ENCODE measurements at regions not wholly inside any gene's neighbourhood (a gene's known extent, or its start where the extent isn't known, plus 50 kb on each side); places are given as distances from the start of the nearest gene placed in this dataset.

DNA sequence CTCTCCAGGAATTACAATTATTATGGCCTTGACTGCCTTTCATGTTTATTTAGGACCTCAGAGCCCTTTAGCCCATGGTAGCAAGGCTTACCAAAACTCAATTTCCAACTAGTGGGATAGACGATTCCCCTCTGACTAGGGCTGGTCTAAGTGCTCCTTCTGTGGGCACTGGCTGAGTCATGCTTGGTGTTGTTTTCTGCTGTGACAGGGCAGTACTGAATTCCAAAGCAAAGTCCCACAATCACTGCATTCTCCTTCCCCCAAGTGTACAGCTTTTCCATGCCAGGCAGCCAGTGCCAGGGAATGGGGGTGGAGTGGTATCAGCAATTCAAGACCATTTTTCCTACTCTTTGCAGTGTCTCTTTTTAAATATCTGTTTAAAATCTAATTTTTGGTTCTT is 509.0 kb upstream of the NECTIN3 start:
- no TSS peak for BruUV-seq (replicated peaks)
- DNase-seq (ENCODE audit: low spot score): no peak
- H4K20me1 ChIP-seq (ENCODE audit: insufficient read depth, low read length): no peaks in the 10 kb centered on the region
- ChIA-PET CTCF (ENCODE audit: unreplicated experiment) (no interaction called here), POLR2A (no interaction called here)
- H3K4me2 ChIP-seq (ENCODE audit: low read length): no peak overlapping the region
- no peaks in the 10 kb centered on the region for H3K79me2 ChIP-seq (ENCODE audit: insufficient read depth, low read depth, low read length)
- no peaks in the 10 kb centered on the region for H3K4me1 ChIP-seq (ENCODE audit: insufficient read depth, low read length, poor library complexity, severe bottlenecking)
- no peak overlapping the region for H3K4me3 ChIP-seq (ENCODE audit: low read depth, low read length, poor library complexity, severe bottlenecking)
- intact Hi-C loops (cut with micrococcal nuclease; ENCODE audit: unreplicated experiment): no loop called here
- H3K27ac ChIP-seq (ENCODE audit: low read depth, low read length, poor library complexity, severe bottlenecking): no peak overlapping the region
- H3K9me2 ChIP-seq (ENCODE audit: insufficient read depth, low read length): no peaks in the 10 kb centered on the region
- no peak overlapping the region for H2AFZ ChIP-seq (ENCODE audit: low read length)
- no peaks in the 10 kb centered on the region for H3K36me3 ChIP-seq (ENCODE audit: insufficient read depth, low read length)
- no peaks in the 10 kb centered on the region for H3K9me3 ChIP-seq (ENCODE audit: low read length)
- TF ChIP-seq EZH2phosphoT487 (IDR thresholded peaks at IDR 0.05; ENCODE audit: borderline replicate concordance, low read depth, low read length): no peak
- TF ChIP-seq, protein P1, sequence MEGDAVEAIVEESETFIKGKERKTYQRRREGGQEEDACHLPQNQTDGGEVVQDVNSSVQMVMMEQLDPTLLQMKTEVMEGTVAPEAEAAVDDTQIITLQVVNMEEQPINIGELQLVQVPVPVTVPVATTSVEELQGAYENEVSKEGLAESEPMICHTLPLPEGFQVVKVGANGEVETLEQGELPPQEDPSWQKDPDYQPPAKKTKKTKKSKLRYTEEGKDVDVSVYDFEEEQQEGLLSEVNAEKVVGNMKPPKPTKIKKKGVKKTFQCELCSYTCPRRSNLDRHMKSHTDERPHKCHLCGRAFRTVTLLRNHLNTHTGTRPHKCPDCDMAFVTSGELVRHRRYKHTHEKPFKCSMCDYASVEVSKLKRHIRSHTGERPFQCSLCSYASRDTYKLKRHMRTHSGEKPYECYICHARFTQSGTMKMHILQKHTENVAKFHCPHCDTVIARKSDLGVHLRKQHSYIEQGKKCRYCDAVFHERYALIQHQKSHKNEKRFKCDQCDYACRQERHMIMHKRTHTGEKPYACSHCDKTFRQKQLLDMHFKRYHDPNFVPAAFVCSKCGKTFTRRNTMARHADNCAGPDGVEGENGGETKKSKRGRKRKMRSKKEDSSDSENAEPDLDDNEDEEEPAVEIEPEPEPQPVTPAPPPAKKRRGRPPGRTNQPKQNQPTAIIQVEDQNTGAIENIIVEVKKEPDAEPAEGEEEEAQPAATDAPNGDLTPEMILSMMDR (conservative IDR thresholded peaks at IDR 0.05; ENCODE audit: low read length): no peak

DNA sequence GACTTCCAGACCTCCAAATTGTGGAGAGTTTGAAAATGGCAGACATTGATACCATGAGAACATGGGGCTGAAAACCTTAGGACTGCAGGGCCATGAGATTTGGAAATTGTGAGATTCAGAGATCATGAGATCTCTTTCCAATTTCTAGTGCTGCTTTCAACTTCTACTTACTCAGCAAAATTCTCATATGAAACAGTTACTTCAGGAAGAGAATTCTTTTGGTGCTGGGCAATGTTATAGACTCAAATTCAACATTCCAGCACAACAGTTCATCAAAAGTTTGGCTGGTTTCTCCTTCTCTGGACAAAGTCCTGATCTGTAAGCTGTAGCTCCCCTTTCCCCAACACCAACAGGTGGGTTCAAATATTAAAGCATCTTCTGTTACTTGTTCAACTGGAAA is 506.9 kb upstream of the NECTIN3 start:
- Histone ChIP-seq H3K4me3 (ENCODE audit: low read depth, low read length, poor library complexity, severe bottlenecking) (no peak overlapping the region), H3K9me3 (ENCODE audit: low read length) (no peaks in the 10 kb centered on the region), H4K20me1 (ENCODE audit: insufficient read depth, low read length) (no peaks in the 10 kb centered on the region), H3K36me3 (ENCODE audit: insufficient read depth, low read length) (no peaks in the 10 kb centered on the region), H3K79me2 (ENCODE audit: insufficient read depth, low read depth, low read length) (no peaks in the 10 kb centered on the region), H3K27ac (ENCODE audit: low read depth, low read length, poor library complexity, severe bottlenecking) (no peak overlapping the region), H3K4me2 (ENCODE audit: low read length) (no peak overlapping the region), H2AFZ (ENCODE audit: low read length) (no peak overlapping the region), H3K4me1 (ENCODE audit: insufficient read depth, low read length, poor library complexity, severe bottlenecking) (no peaks in the 10 kb centered on the region), H3K9me2 (ENCODE audit: insufficient read depth, low read length) (no peaks in the 10 kb centered on the region)
- POLR2A ChIA-PET: no interaction called here
- intact Hi-C loops (cut with micrococcal nuclease; ENCODE audit: unreplicated experiment): no loop called here
- BruUV-seq (replicated peaks): no TSS peak
- DNase-seq (ENCODE audit: low spot score): no peak
- CTCF ChIA-PET (ENCODE audit: unreplicated experiment): no interaction called here
- no peak for TF ChIP-seq EZH2phosphoT487 (IDR thresholded peaks at IDR 0.05; ENCODE audit: borderline replicate concordance, low read depth, low read length)
- TF ChIP-seq, protein P1 (conservative IDR thresholded peaks at IDR 0.05; ENCODE audit: low read length): no peak

DNA sequence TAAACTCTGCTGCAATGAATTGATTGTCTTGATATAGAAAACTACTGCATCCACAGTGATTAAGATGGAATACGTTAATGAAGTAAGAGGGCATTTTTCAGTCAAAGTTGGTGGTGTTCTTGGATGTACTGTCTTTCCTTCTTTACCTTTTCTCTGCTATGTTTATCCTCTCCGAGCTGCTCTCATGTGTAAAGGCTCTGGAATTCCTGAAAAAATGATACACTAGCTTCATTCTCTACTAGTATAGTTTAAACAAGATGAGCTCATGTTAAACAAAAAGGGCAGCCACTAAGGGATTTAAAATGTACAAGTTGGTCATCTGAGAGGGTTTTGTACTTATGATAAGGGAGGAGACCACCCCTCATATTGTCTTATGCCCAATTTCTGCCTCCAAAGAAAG is 504.6 kb upstream of the NECTIN3 start:
- H3K79me2 ChIP-seq (ENCODE audit: insufficient read depth, low read depth, low read length): no peaks in the 10 kb centered on the region
- no peak overlapping the region for H3K27ac ChIP-seq (ENCODE audit: low read depth, low read length, poor library complexity, severe bottlenecking)
- H3K9me2 ChIP-seq (ENCODE audit: insufficient read depth, low read length): no peaks in the 10 kb centered on the region
- no peak for TF ChIP-seq EZH2phosphoT487 (IDR thresholded peaks at IDR 0.05; ENCODE audit: borderline replicate concordance, low read depth, low read length)
- TF ChIP-seq, protein P1 (conservative IDR thresholded peaks at IDR 0.05; ENCODE audit: low read length): no peak
- H3K36me3 ChIP-seq (ENCODE audit: insufficient read depth, low read length): no peaks in the 10 kb centered on the region
- no TSS peak for BruUV-seq (replicated peaks)
- no peaks in the 10 kb centered on the region for H4K20me1 ChIP-seq (ENCODE audit: insufficient read depth, low read length)
- intact Hi-C loops (cut with micrococcal nuclease; ENCODE audit: unreplicated experiment): no loop called here
- no peaks in the 10 kb centered on the region for H3K9me3 ChIP-seq (ENCODE audit: low read length)
- H2AFZ ChIP-seq (ENCODE audit: low read length): no peak overlapping the region
- H3K4me2 ChIP-seq (ENCODE audit: low read length): no peak overlapping the region
- no peaks in the 10 kb centered on the region for H3K4me1 ChIP-seq (ENCODE audit: insufficient read depth, low read length, poor library complexity, severe bottlenecking)
- DNase-seq (ENCODE audit: low spot score): no peak
- H3K4me3 ChIP-seq (ENCODE audit: low read depth, low read length, poor library complexity, severe bottlenecking): no peak overlapping the region
- POLR2A ChIA-PET: no interaction called here
- CTCF ChIA-PET (ENCODE audit: unreplicated experiment): no interaction called here
